Activated CD4-positive, alpha-beta memory T cell treated with anti-CD3 and anti-CD28 coated beads, Interleukin-2, amount 10 ng/mL, durations not matched to agents 7 days and 5 days (primary cell): ENCODE measurements at regions not wholly inside any gene's neighbourhood (a gene's known extent, or its start where the extent isn't known, plus 50 kb on each side); places are given as distances from the start of the nearest gene placed in this dataset.
"Not testable (repeated sequence)": the region's sequence is repeated elsewhere in the genome, so short reads cannot be mapped to it uniquely, and the experiment has no call there.

Experiments
- CTCF ChIA-PET: fragments of 350-600 bp; sonication (Branson Sonifier 250); formaldehyde crosslinking; loops from one replicate; lab custom pipeline; 2021; ENCODE audit warnings: antibody characterized with exemption, inconsistent platforms; lab: Charles Lee
- POLR2A ChIA-PET: fragments of 350-600 bp; sonication (Branson Sonifier 250); formaldehyde crosslinking; loops from one replicate; lab custom pipeline; 2021; ENCODE audit warnings: antibody characterized with exemption; lab: Charles Lee
- DNase-seq: peaks from one replicate; pipeline ENCODE4 v3.0.0-alpha.2; 2020
- H3K27ac Mint-ChIP-seq: one replicate; pipeline ENCODE4 v1.8.0; 2021; ENCODE audit warnings: mild to moderate bottlenecking, mixed read lengths
- H3K27me3 Mint-ChIP-seq: one replicate; pipeline ENCODE4 v1.8.0; 2021; ENCODE audit warnings: mixed read lengths
- H3K36me3 Mint-ChIP-seq: one replicate; pipeline ENCODE4 v1.8.0; 2021; ENCODE audit warnings: low read depth, mixed read lengths
- H3K4me1 Mint-ChIP-seq: one replicate; pipeline ENCODE4 v1.8.0; 2021; ENCODE audit warnings: mixed read lengths
- H3K4me3 Mint-ChIP-seq: one replicate; pipeline ENCODE4 v1.8.0; 2021; ENCODE audit warnings: mild to moderate bottlenecking, mixed read lengths
- H3K9me3 Mint-ChIP-seq: one replicate; pipeline ENCODE4 v1.8.0; 2021; ENCODE audit warnings: mixed read lengths

DNA sequence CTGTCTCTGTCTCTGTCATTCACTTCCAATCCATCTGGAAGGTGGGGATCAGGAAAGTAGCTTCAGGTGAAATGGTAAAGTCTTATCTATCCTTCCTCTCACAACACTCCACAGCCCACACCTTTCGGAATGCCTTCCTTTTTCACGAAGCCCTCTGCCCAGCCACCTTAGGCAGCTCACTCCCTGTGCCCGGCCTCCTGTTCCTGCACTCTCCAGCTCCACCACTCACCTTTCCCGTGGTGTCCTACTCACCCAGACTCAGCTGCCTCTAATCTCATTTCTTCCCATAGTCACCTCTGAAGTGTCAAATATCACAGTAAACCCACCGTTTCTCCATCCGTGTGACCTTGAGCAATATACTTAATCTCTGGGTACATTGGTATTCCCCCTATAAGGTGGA, 100.9 kb upstream of the C7orf33 start:
- POLR2A ChIA-PET: no interaction called here
- Mint-ChIP-seq H3K36me3 (no peaks in the 10 kb centered on the region), H3K4me3 (no peak overlapping the region), H3K27ac (no peak overlapping the region), H3K4me1 (no peaks in the 10 kb centered on the region), H3K27me3 (peaks cover 33% of the 10 kb centered on the region), H3K9me3 (no peaks in the 10 kb centered on the region)
- CTCF ChIA-PET: no interaction called here
- DNase-seq: no peak

- POLR2A ChIA-PET: no interaction called here
- no peaks in the 10 kb centered on the region for H3K36me3 Mint-ChIP-seq
- H3K4me1 Mint-ChIP-seq: no peaks in the 10 kb centered on the region
- no peak for DNase-seq
- no peak overlapping the region for H3K27ac Mint-ChIP-seq
- H3K27me3 Mint-ChIP-seq: peaks cover 33% of the 10 kb centered on the region
- CTCF ChIA-PET: interaction anchor here (0.9 kb wide), 1 partner anchor 9 kb away, joined by 3 read pairs; no protein-coding TSS in a partner anchor
- H3K4me3 Mint-ChIP-seq: no peak overlapping the region
- no peaks in the 10 kb centered on the region for H3K9me3 Mint-ChIP-seq
These were observed 98.3 kb upstream of the C7orf33 start for GRCh38 chr7:148492157-148492860.

DNA sequence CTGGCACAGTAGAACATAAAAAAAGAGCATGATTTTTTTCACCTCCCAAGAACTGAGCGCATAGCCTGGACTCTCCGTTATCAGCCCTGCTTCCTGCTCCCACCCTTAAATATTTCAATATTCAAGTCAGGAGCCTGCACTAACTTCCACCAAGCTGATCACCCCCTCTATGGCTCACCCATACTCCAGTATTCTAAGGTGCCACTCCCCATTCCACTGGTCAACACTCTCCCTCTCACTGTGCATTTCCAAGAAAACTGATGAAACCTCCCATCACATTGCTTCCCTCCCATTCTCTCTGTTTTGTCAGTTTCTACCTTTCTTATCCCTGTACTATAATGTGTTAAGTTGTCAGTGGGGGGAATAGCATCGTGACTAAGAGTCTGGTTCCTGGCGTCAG, 95.0 kb upstream of the C7orf33 start:
- Mint-ChIP-seq H3K9me3 (no peaks in the 10 kb centered on the region), H3K27ac (no peak overlapping the region), H3K27me3 (peaks cover 35% of the 10 kb centered on the region), H3K36me3 (no peaks in the 10 kb centered on the region), H3K4me3 (no peak overlapping the region), H3K4me1 (no peaks in the 10 kb centered on the region)
- ChIA-PET POLR2A (no interaction called here), CTCF (no interaction called here)
- no peak for DNase-seq

DNA sequence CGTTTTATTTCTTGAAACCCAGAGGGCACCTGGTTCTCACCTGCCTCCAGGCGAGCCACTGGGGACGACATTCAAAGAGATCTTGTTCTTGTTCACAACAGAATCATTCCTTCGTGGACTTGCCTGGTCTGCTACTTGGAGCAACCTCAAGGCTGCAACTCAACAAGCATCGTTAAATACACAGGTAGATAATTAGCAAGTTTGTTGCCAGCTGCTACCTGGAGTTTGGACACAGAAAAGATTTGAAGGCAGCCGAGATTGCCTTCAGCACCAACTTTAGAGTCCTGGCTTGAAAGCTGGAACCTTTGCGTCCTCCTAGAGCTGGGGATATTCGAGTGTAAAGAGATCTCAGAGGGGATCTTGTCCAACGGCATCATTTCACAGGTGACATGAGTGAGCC, 89.6 kb upstream of the C7orf33 start:
- ChIA-PET CTCF (interaction anchor here (1.1 to 1.2 kb wide), 2 partner anchors 9 to 19 kb away, joined by 3 read pairs; no protein-coding TSS in a partner anchor), POLR2A (no interaction called here)
- Mint-ChIP-seq H3K4me3 (no peak overlapping the region), H3K4me1 (no peaks in the 10 kb centered on the region), H3K36me3 (no peaks in the 10 kb centered on the region), H3K27ac (no peak overlapping the region), H3K9me3 (no peaks in the 10 kb centered on the region), H3K27me3 (peaks cover 34% of the 10 kb centered on the region)
- no peak for DNase-seq

DNA sequence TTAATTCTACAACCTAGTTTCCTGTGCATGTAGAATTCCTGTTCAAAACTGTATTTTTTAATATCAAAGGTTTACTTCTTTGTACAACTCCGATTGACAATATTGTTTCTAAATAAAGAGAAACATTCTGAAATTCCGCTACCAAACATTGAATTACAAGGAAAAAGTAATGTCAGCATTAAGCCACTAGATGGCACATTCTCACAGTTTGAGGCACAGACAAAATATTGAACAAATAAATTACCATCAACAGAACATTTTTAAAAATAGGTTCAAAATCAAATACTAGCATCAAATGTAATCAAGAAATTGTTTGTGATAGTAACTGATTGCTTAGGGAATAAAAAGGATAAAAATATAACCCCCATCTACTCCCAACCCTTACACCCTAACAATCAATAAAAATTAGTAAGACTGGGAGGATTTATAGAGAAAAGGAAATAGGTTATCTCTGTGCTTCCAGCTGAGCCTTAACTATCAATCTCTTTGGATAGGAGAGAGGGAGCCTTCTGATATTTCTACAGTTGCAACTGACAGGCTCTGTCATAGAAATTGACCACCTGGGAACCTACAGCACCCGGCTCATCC, 86.6 kb upstream of the C7orf33 start:
- H3K27ac Mint-ChIP-seq: no peak overlapping the region
- H3K4me3 Mint-ChIP-seq: no peak overlapping the region
- POLR2A ChIA-PET: no interaction called here
- DNase-seq: no peak
- peaks cover 16% of the 10 kb centered on the region for H3K4me1 Mint-ChIP-seq
- CTCF ChIA-PET: interaction anchor here (0.6 to 1.0 kb wide), 2 partner anchors 70 to 163 kb away, joined by 3 read pairs; no protein-coding TSS in a partner anchor
- H3K27me3 Mint-ChIP-seq: peaks cover 34% of the 10 kb centered on the region
- no peaks in the 10 kb centered on the region for H3K36me3 Mint-ChIP-seq
- no peaks in the 10 kb centered on the region for H3K9me3 Mint-ChIP-seq

GRCh38 chr7:148505645-148506375, 84.8 kb upstream of the C7orf33 start:
- H3K27me3 Mint-ChIP-seq: peaks cover 27% of the 10 kb centered on the region
- DNase-seq: no peak
- H3K4me1 Mint-ChIP-seq: peaks cover 16% of the 10 kb centered on the region
- no peaks in the 10 kb centered on the region for H3K9me3 Mint-ChIP-seq
- POLR2A ChIA-PET: no interaction called here
- no peak overlapping the region for H3K4me3 Mint-ChIP-seq
- H3K27ac Mint-ChIP-seq: no peak overlapping the region
- no peaks in the 10 kb centered on the region for H3K36me3 Mint-ChIP-seq
- CTCF ChIA-PET: interaction anchor here (0.7 to 0.9 kb wide), 2 partner anchors 387 to 560 kb away, joined by 3 to 4 read pairs; no protein-coding TSS in a partner anchor

- H3K4me1 Mint-ChIP-seq: peaks cover 16% of the 10 kb centered on the region
- H3K27ac Mint-ChIP-seq, CTCF ChIA-PET: not testable (repeated sequence)
These were observed 83.4 kb upstream of the C7orf33 start for GRCh38 chr7:148507064-148507573.

DNA sequence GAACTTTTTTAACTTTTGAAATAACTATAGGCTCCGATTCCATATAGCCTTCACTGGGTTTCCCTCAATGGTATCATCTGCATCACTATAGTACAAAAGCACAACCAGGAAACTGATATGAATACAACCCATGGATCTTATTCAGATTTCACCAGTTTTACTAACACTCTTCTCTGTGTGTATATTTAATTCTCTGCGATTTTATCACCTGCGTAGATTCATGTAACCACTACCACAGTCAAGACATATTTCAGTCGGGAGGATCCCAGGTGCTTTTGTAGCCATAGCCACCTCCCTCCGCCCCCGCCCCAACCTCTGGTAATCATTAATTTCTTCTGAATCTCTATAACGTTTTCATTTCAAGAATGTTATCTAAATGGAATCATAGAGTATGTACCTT, 82.8 kb upstream of the C7orf33 start:
- no peak for DNase-seq
- no peaks in the 10 kb centered on the region for H3K9me3 Mint-ChIP-seq
- H3K27ac Mint-ChIP-seq: no peak overlapping the region
- H3K36me3 Mint-ChIP-seq: no peaks in the 10 kb centered on the region
- ChIA-PET CTCF (no interaction called here), POLR2A (no interaction called here)
- H3K4me1 Mint-ChIP-seq: peaks cover 16% of the 10 kb centered on the region
- peaks cover 14% of the 10 kb centered on the region for H3K27me3 Mint-ChIP-seq
- no peak overlapping the region for H3K4me3 Mint-ChIP-seq

More at GRCh38 chr7:148507064-148507573, 83.4 kb upstream of the C7orf33 start:
- DNase-seq, POLR2A ChIA-PET, H3K36me3 Mint-ChIP-seq, H3K9me3 Mint-ChIP-seq: not testable (repeated sequence)
- Mint-ChIP-seq H3K4me3 (peak overlapping the region; percentile 15), H3K27me3 (peaks cover 18% of the 10 kb centered on the region)

DNA sequence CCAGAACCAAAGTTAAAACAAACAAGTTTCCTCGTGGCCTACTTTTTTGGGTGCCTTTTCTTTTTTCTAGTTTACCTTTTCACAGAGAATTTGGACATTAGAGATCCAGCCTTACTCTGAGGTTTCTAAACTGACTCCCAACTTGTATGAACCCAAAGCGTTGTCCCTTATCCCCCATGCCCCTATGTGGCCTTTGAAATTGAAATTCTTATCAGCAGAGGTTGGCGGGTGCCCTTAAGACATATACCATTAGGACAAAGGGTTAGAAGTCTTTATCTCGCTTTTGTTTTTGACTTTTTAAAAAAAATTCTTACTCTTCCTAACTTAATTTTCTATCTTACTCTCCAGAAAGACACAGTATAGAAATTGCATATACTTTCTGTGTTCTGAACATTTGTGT, 76.3 kb upstream of the C7orf33 start:
- CTCF ChIA-PET: no interaction called here
- no peak for DNase-seq
- POLR2A ChIA-PET: no interaction called here
- no peak overlapping the region for H3K27ac Mint-ChIP-seq
- H3K36me3 Mint-ChIP-seq: no peaks in the 10 kb centered on the region
- H3K4me3 Mint-ChIP-seq: no peak overlapping the region
- H3K9me3 Mint-ChIP-seq: no peaks in the 10 kb centered on the region
- peaks cover 22% of the 10 kb centered on the region for H3K27me3 Mint-ChIP-seq
- no peaks in the 10 kb centered on the region for H3K4me1 Mint-ChIP-seq

DNA sequence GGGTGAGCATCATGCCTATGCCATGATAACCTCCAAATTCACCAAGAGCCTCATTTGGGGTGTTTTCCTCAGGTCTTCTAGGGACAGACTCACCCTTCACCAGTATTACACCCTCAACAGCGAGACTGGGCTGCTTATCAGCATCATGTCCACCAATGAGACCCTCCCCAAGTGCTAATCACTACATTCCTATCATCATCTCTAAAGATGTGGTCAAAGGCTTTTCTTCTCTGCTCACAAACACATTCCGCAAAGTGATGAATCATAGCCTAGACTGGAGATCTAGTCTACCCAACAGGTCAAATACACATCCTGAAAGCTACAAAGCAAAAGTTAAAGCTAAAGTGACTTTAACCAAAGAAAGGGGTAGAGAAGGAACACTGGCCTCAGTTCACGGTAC, 75.3 kb upstream of the C7orf33 start:
- CTCF ChIA-PET: no interaction called here
- Mint-ChIP-seq H3K27ac (no peak overlapping the region), H3K27me3 (peaks cover 29% of the 10 kb centered on the region), H3K4me3 (no peak overlapping the region), H3K9me3 (no peaks in the 10 kb centered on the region), H3K36me3 (no peaks in the 10 kb centered on the region), H3K4me1 (no peaks in the 10 kb centered on the region)
- POLR2A ChIA-PET: no interaction called here
- DNase-seq: no peak

DNA sequence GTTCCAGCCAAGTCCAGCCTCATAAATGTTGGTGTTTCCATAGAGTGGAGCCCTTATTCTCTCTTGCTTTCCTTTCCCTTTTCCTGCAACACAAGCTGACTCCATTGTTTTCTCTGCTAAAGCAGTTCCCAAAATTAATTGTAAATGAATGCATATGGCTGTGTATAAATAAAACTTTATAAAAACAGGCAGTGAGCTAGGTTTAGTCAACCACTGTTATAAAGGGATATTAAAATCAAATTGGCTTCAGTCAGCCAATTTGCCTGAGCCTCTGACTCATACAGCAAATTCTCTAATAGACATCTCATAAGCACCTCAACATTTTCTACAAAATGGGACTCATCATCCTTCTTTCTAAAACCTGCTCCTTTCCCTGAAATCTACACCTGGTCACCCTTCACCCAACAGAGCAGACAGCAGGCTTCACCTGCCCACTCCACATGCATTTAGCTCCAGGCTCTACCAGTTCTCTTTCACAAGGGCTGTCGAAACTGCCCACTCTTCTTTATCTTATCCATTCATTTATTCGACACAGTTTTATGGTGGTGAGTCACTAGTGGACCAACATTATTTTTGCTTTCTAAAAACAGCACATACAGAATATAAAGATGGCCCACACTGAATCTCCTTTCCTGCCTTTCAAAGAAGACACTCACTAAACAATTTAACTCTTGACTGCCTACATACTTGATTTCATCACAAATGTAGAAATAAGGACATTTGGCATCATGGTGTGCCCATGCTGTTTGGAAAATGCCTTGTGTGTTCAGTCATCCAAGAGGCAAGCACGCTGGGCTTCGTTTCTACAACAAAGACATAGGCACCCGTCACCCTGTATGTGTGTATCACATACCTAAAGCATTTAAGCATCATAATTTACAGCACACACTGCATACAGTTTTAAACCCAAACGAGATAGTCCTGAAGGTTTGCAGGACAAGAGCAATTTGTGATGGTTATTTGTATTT, 74.6 kb upstream of the C7orf33 start:
- Mint-ChIP-seq H3K27ac (no peak overlapping the region), H3K9me3 (no peaks in the 10 kb centered on the region), H3K27me3 (peaks cover 31% of the 10 kb centered on the region), H3K4me3 (no peak overlapping the region), H3K4me1 (no peaks in the 10 kb centered on the region), H3K36me3 (no peaks in the 10 kb centered on the region)
- ChIA-PET CTCF (no interaction called here), POLR2A (no interaction called here)
- no peak for DNase-seq

GRCh38 chr7:148519386-148519785, 71.2 kb upstream of the C7orf33 start:
- H3K27ac Mint-ChIP-seq, H3K36me3 Mint-ChIP-seq, H3K9me3 Mint-ChIP-seq, POLR2A ChIA-PET, DNase-seq, H3K4me3 Mint-ChIP-seq, H3K4me1 Mint-ChIP-seq: not testable (repeated sequence)
- peaks cover 47% of the 10 kb centered on the region for H3K27me3 Mint-ChIP-seq
- CTCF ChIA-PET: interaction anchor here (1.1 kb wide), 1 partner anchor 18 kb away, joined by 3 read pairs; no protein-coding TSS in a partner anchor
